ENCODE measurements at regions not wholly inside any gene's neighbourhood (a gene's known extent, or its start where the extent isn't known, plus 50 kb on each side); places are given as distances from the start of the nearest gene placed in this dataset.

DNA sequence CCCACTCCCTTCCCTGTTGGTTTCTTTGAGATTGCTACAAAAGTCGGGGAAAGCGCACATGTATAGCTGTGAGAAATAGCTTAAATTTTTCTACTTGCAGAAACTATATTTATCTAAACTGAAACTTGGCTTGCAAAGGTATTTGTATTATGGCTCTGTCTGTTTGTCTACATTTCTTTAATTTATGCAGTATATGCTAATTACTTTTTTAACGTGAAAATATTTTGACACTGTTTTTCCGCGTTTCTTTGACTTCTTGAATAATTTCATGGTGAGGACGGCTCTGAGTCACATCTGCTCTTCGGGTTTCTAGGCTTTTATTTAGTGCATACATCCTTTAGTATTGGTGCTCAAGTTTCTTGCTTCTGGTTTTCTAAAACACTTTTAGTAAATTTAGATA, 182.1 kb upstream of the ZRANB2 start:
- no peak overlapping the region for H3K56ac ChIP-seq (ENCODE audit: low read length)
- H3K23ac ChIP-seq (ENCODE audit: low read length): no peak overlapping the region
- no peak overlapping the region for H3K9ac ChIP-seq (ENCODE audit: low read length)
- H2BK5ac ChIP-seq (ENCODE audit: low read length): no peak overlapping the region
- no peaks in the 10 kb centered on the region for H3K4me1 ChIP-seq (ENCODE audit: control insufficient read depth, low read depth, low read length)
- H3K79me2 ChIP-seq (ENCODE audit: control insufficient read depth, insufficient read depth, low read length): no peaks in the 10 kb centered on the region
- H2BK15ac ChIP-seq (replicated peaks; ENCODE audit: low read depth): no peak overlapping the region
- H3K79me1 ChIP-seq (ENCODE audit: low read length): no peaks in the 10 kb centered on the region
- H4K8ac ChIP-seq (ENCODE audit: low read depth, low read length): no peak overlapping the region
- H2AK5ac ChIP-seq (ENCODE audit: low read length): no peak overlapping the region
- H3K4me3 ChIP-seq (ENCODE audit: low read length): no peak overlapping the region
- H3K36me3 ChIP-seq (ENCODE audit: control insufficient read depth, insufficient read depth, low read length): no peaks in the 10 kb centered on the region
- H2BK120ac ChIP-seq (ENCODE audit: low read depth, low read length): no peak overlapping the region
- no peak overlapping the region for H3K27ac ChIP-seq (ENCODE audit: low read depth, low read length)
- no peak for DNase-seq
- H3K18ac ChIP-seq (ENCODE audit: low read length): no peak overlapping the region
- H3K27me3 ChIP-seq (ENCODE audit: insufficient read depth, low read length, poor library complexity): no peaks in the 10 kb centered on the region
- H3K4me2 ChIP-seq (ENCODE audit: low read length): no peak overlapping the region
- no peak overlapping the region for H3K4ac ChIP-seq (ENCODE audit: low read depth, low read length)
- no peak overlapping the region for H4K5ac ChIP-seq (ENCODE audit: low read length)
- no CpG with 5 or more reads among the region's 7 CpGs for WGBS (ENCODE audit: extremely low coverage, insufficient coverage, low lambda C conversion rate)

DNA sequence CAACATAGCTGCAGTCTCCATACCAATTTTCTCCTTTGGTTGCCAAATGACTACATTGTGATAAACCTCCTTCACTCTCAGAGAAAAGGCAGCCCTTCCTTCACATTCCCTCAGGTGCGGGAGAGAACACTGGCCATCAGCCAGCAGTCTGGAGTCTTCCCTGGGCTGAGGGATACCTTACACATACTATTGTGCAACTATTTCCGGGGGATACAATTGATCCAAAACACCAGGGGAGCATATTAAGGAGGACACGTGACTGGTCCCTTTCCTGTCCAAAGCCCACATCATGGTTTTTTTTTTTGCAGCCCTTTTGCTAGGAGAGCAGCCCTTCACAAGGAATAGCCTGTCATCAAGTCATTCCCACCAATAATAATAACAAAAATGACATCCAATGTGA, 172.1 kb upstream of the ZRANB2 start:
- Histone ChIP-seq H3K23ac (ENCODE audit: low read length) (no peak overlapping the region), H3K79me2 (ENCODE audit: control insufficient read depth, insufficient read depth, low read length) (no peaks in the 10 kb centered on the region), H3K4me2 (ENCODE audit: low read length) (no peak overlapping the region), H3K18ac (ENCODE audit: low read length) (no peak overlapping the region), H2BK5ac (ENCODE audit: low read length) (no peak overlapping the region), H4K8ac (ENCODE audit: low read depth, low read length) (no peak overlapping the region), H2AK5ac (ENCODE audit: low read length) (no peak overlapping the region), H2BK15ac (replicated peaks; ENCODE audit: low read depth) (no peak overlapping the region), H3K36me3 (ENCODE audit: control insufficient read depth, insufficient read depth, low read length) (no peaks in the 10 kb centered on the region), H3K4ac (ENCODE audit: low read depth, low read length) (no peak overlapping the region), H3K79me1 (ENCODE audit: low read length) (no peaks in the 10 kb centered on the region), H3K27ac (ENCODE audit: low read depth, low read length) (no peak overlapping the region), H3K9ac (ENCODE audit: low read length) (no peak overlapping the region), H3K56ac (ENCODE audit: low read length) (no peak overlapping the region), H4K5ac (ENCODE audit: low read length) (no peak overlapping the region), H3K27me3 (ENCODE audit: insufficient read depth, low read length, poor library complexity) (no peaks in the 10 kb centered on the region), H3K4me3 (ENCODE audit: low read length) (no peak overlapping the region), H2BK120ac (ENCODE audit: low read depth, low read length) (no peak overlapping the region), H3K4me1 (ENCODE audit: control insufficient read depth, low read depth, low read length) (no peaks in the 10 kb centered on the region)
- WGBS (ENCODE audit: extremely low coverage, insufficient coverage, low lambda C conversion rate): no CpG with 5 or more reads among the region's 3 CpGs
- no peak for DNase-seq

DNA sequence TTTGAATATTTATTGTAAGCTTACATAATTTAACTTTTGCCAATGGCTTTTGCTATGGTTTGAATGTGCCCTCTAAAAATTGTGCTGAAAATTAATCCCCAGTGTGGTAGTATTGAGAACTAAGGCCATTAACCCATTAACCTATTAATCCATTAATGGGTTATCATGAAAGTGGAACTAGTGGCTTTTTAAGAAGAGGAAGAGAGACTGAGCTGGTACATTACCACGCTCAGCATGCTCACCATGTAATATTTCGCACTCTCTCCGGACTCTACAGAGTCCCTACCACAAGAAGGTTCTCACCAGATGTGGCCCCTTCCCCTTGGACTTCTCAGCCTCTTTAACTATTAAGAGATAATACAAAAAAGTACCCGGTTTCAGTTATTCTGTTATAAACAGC, 164.4 kb upstream of the ZRANB2 start:
- no peak overlapping the region for H3K27ac ChIP-seq (ENCODE audit: low read depth, low read length)
- H2AK5ac ChIP-seq (ENCODE audit: low read length): no peak overlapping the region
- H3K4me2 ChIP-seq (ENCODE audit: low read length): no peak overlapping the region
- WGBS (ENCODE audit: extremely low coverage, insufficient coverage, low lambda C conversion rate): no CpG with 5 or more reads among the region's 4 CpGs
- no peaks in the 10 kb centered on the region for H3K27me3 ChIP-seq (ENCODE audit: insufficient read depth, low read length, poor library complexity)
- H3K4ac ChIP-seq (ENCODE audit: low read depth, low read length): no peak overlapping the region
- H2BK5ac ChIP-seq (ENCODE audit: low read length): no peak overlapping the region
- no peak overlapping the region for H3K56ac ChIP-seq (ENCODE audit: low read length)
- no peaks in the 10 kb centered on the region for H3K79me1 ChIP-seq (ENCODE audit: low read length)
- H3K23ac ChIP-seq (ENCODE audit: low read length): no peak overlapping the region
- no peak for DNase-seq
- no peak overlapping the region for H3K9ac ChIP-seq (ENCODE audit: low read length)
- H3K36me3 ChIP-seq (ENCODE audit: control insufficient read depth, insufficient read depth, low read length): no peaks in the 10 kb centered on the region
- H3K4me1 ChIP-seq (ENCODE audit: control insufficient read depth, low read depth, low read length): no peaks in the 10 kb centered on the region
- no peak overlapping the region for H2BK15ac ChIP-seq (replicated peaks; ENCODE audit: low read depth)
- H4K8ac ChIP-seq (ENCODE audit: low read depth, low read length): no peak overlapping the region
- H4K5ac ChIP-seq (ENCODE audit: low read length): no peak overlapping the region
- H3K4me3 ChIP-seq (ENCODE audit: low read length): no peak overlapping the region
- H3K18ac ChIP-seq (ENCODE audit: low read length): no peak overlapping the region
- no peaks in the 10 kb centered on the region for H3K79me2 ChIP-seq (ENCODE audit: control insufficient read depth, insufficient read depth, low read length)
- no peak overlapping the region for H2BK120ac ChIP-seq (ENCODE audit: low read depth, low read length)

DNA sequence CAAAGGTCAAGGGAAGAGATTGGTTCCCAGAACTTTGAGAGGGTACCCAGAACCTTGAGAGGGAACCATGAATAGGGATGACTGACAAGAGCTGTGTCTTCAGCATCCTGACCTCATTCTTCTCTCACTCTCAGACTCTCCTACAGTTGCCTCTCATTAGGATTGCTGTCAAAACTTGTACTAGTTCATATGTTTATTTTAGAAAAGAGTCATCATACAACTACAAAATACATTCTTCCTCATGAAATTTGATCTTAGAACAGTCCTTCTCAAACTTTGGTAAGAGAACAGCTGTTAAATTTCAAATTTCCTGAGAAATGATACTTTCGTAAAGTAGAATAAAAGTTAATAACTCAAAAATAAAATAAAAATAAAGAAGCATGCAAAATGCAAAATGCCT, 161.4 kb upstream of the ZRANB2 start:
- H3K56ac ChIP-seq (ENCODE audit: low read length): no peak overlapping the region
- H3K23ac ChIP-seq (ENCODE audit: low read length): no peak overlapping the region
- no peak overlapping the region for H4K8ac ChIP-seq (ENCODE audit: low read depth, low read length)
- H3K4me1 ChIP-seq (ENCODE audit: control insufficient read depth, low read depth, low read length): no peaks in the 10 kb centered on the region
- no peak overlapping the region for H3K4ac ChIP-seq (ENCODE audit: low read depth, low read length)
- no peaks in the 10 kb centered on the region for H3K36me3 ChIP-seq (ENCODE audit: control insufficient read depth, insufficient read depth, low read length)
- no peak overlapping the region for H3K27ac ChIP-seq (ENCODE audit: low read depth, low read length)
- no peak overlapping the region for H3K18ac ChIP-seq (ENCODE audit: low read length)
- WGBS (ENCODE audit: extremely low coverage, insufficient coverage, low lambda C conversion rate): no CpG with 5 or more reads among the region's 1 CpG
- no peaks in the 10 kb centered on the region for H3K79me1 ChIP-seq (ENCODE audit: low read length)
- H3K4me2 ChIP-seq (ENCODE audit: low read length): no peak overlapping the region
- H3K27me3 ChIP-seq (ENCODE audit: insufficient read depth, low read length, poor library complexity): no peaks in the 10 kb centered on the region
- no peak overlapping the region for H3K4me3 ChIP-seq (ENCODE audit: low read length)
- DNase-seq: no peak
- H2AK5ac ChIP-seq (ENCODE audit: low read length): no peak overlapping the region
- no peak overlapping the region for H2BK15ac ChIP-seq (replicated peaks; ENCODE audit: low read depth)
- no peak overlapping the region for H2BK5ac ChIP-seq (ENCODE audit: low read length)
- no peaks in the 10 kb centered on the region for H3K79me2 ChIP-seq (ENCODE audit: control insufficient read depth, insufficient read depth, low read length)
- H3K9ac ChIP-seq (ENCODE audit: low read length): no peak overlapping the region
- H2BK120ac ChIP-seq (ENCODE audit: low read depth, low read length): no peak overlapping the region
- no peak overlapping the region for H4K5ac ChIP-seq (ENCODE audit: low read length)

DNA sequence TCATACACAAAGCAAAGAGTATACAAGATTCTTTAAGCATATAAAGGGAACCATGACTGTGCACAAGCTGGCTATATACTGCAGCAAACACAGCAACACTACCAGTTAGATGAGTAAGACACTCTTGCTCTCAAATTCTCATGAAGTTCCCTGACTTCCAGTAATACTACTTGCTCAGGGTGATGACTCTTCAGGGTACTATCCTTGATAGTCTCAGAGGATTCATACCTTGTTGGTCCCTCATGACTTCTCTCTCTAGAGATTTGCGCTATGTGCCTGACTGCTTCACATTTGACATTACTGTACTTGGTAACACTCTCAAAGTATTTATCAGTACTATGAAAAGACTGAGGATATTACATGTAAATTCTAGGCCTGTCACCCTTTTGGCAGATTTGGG, 159.8 kb upstream of the ZRANB2 start:
- no peak overlapping the region for H4K5ac ChIP-seq (ENCODE audit: low read length)
- H3K79me1 ChIP-seq (ENCODE audit: low read length): no peaks in the 10 kb centered on the region
- H3K9ac ChIP-seq (ENCODE audit: low read length): no peak overlapping the region
- no CpG with 5 or more reads among the region's 1 CpG for WGBS (ENCODE audit: extremely low coverage, insufficient coverage, low lambda C conversion rate)
- no peak overlapping the region for H2BK120ac ChIP-seq (ENCODE audit: low read depth, low read length)
- no peak overlapping the region for H3K23ac ChIP-seq (ENCODE audit: low read length)
- no peak overlapping the region for H3K4me3 ChIP-seq (ENCODE audit: low read length)
- H2AK5ac ChIP-seq (ENCODE audit: low read length): no peak overlapping the region
- H3K4ac ChIP-seq (ENCODE audit: low read depth, low read length): no peak overlapping the region
- H3K18ac ChIP-seq (ENCODE audit: low read length): no peak overlapping the region
- no peak overlapping the region for H3K27ac ChIP-seq (ENCODE audit: low read depth, low read length)
- no peak overlapping the region for H3K4me2 ChIP-seq (ENCODE audit: low read length)
- H4K8ac ChIP-seq (ENCODE audit: low read depth, low read length): no peak overlapping the region
- no peaks in the 10 kb centered on the region for H3K4me1 ChIP-seq (ENCODE audit: control insufficient read depth, low read depth, low read length)
- no peak overlapping the region for H2BK5ac ChIP-seq (ENCODE audit: low read length)
- no peak overlapping the region for H3K56ac ChIP-seq (ENCODE audit: low read length)
- no peak overlapping the region for H2BK15ac ChIP-seq (replicated peaks; ENCODE audit: low read depth)
- no peaks in the 10 kb centered on the region for H3K27me3 ChIP-seq (ENCODE audit: insufficient read depth, low read length, poor library complexity)
- no peak for DNase-seq
- H3K79me2 ChIP-seq (ENCODE audit: control insufficient read depth, insufficient read depth, low read length): no peaks in the 10 kb centered on the region
- H3K36me3 ChIP-seq (ENCODE audit: control insufficient read depth, insufficient read depth, low read length): no peaks in the 10 kb centered on the region

DNA sequence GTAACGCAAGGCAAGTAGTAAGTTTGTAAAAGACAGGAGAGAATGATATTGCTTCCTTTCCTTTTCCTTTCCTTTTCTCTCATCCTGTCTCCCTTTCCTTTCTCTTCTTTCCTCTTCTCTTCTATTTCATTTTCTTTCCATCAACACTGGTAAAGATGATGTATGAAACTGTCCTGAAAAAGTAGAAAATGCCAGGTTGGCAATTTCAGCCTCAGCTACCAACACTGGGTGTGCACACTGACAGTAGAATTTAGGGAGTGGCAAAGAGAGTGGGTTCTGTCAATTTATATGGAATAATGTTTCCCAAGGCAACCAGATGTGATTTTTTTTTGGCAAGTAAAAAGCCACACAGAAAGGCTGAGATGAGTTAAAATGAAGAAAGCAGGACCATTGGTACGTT, 155.7 kb upstream of the ZRANB2 start:
- H4K8ac ChIP-seq (ENCODE audit: low read depth, low read length): no peak overlapping the region
- no peak overlapping the region for H4K5ac ChIP-seq (ENCODE audit: low read length)
- H3K18ac ChIP-seq (ENCODE audit: low read length): no peak overlapping the region
- no peaks in the 10 kb centered on the region for H3K79me1 ChIP-seq (ENCODE audit: low read length)
- H3K4ac ChIP-seq (ENCODE audit: low read depth, low read length): no peak overlapping the region
- no peaks in the 10 kb centered on the region for H3K79me2 ChIP-seq (ENCODE audit: control insufficient read depth, insufficient read depth, low read length)
- H3K56ac ChIP-seq (ENCODE audit: low read length): no peak overlapping the region
- no peaks in the 10 kb centered on the region for H3K4me1 ChIP-seq (ENCODE audit: control insufficient read depth, low read depth, low read length)
- no CpG with 5 or more reads among the region's 2 CpGs for WGBS (ENCODE audit: extremely low coverage, insufficient coverage, low lambda C conversion rate)
- no peaks in the 10 kb centered on the region for H3K36me3 ChIP-seq (ENCODE audit: control insufficient read depth, insufficient read depth, low read length)
- no peak overlapping the region for H3K27ac ChIP-seq (ENCODE audit: low read depth, low read length)
- H2BK120ac ChIP-seq (ENCODE audit: low read depth, low read length): no peak overlapping the region
- H3K23ac ChIP-seq (ENCODE audit: low read length): no peak overlapping the region
- H2AK5ac ChIP-seq (ENCODE audit: low read length): no peak overlapping the region
- no peak overlapping the region for H2BK5ac ChIP-seq (ENCODE audit: low read length)
- no peak overlapping the region for H3K4me2 ChIP-seq (ENCODE audit: low read length)
- no peak overlapping the region for H3K9ac ChIP-seq (ENCODE audit: low read length)
- no peak overlapping the region for H3K4me3 ChIP-seq (ENCODE audit: low read length)
- H2BK15ac ChIP-seq (replicated peaks; ENCODE audit: low read depth): no peak overlapping the region
- no peaks in the 10 kb centered on the region for H3K27me3 ChIP-seq (ENCODE audit: insufficient read depth, low read length, poor library complexity)
- no peak for DNase-seq

Data from mesendoderm (in vitro differentiated cells).